ENCODE measurements at regions not wholly inside any gene's neighbourhood (a gene's known extent, or its start where the extent isn't known, plus 50 kb on each side); places are given as distances from the start of the nearest gene placed in this dataset.

GRCh38 chr3:124229836-124230235, 237.9 kb upstream of the ROPN1 start:
- H3K4me3 ChIP-seq (ENCODE audit: low read depth, poor library complexity, severe bottlenecking), result no peak overlapping the region
- WGBS, 2 donors, result 87 to 90% methylated on average over 2 of the region's 2 CpGs
- DNase-seq (ENCODE audit: low spot score in 2 of 2), result no peak
- intact Hi-C loops (cut with DNase I; ENCODE audit: low total_unique reads), result no loop called here
- TF ChIP-seq, protein P1, sequence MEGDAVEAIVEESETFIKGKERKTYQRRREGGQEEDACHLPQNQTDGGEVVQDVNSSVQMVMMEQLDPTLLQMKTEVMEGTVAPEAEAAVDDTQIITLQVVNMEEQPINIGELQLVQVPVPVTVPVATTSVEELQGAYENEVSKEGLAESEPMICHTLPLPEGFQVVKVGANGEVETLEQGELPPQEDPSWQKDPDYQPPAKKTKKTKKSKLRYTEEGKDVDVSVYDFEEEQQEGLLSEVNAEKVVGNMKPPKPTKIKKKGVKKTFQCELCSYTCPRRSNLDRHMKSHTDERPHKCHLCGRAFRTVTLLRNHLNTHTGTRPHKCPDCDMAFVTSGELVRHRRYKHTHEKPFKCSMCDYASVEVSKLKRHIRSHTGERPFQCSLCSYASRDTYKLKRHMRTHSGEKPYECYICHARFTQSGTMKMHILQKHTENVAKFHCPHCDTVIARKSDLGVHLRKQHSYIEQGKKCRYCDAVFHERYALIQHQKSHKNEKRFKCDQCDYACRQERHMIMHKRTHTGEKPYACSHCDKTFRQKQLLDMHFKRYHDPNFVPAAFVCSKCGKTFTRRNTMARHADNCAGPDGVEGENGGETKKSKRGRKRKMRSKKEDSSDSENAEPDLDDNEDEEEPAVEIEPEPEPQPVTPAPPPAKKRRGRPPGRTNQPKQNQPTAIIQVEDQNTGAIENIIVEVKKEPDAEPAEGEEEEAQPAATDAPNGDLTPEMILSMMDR (IDR thresholded peaks at IDR 0.05), result no peak
- no peak for TF ChIP-seq POLR2A (IDR thresholded peaks at IDR 0.05)

DNA sequence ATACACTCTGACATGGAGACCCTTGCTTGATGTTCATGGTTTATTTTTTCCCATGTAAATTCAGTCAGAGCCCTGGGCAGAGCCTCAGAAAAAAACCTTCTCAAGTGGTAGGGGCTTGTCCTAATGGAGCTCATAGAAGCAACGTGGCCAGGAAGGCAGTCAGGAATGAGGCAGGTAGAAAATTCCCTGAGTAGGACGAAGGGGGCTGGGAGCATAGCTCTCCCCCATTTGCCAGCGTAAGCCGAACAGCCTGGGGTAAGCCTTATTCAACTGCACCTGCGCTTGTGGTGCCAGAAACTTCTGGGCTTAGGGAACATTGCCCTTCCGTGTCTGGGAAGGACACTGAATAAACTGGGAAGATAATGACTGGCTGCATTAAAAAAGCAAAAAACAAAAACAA, 238.5 kb upstream of the ROPN1 start:
- intact Hi-C loops (cut with DNase I; ENCODE audit: low total_unique reads), result no loop called here
- DNase-seq (ENCODE audit: low spot score in 2 of 2), result no peak
- no peak overlapping the region for H3K4me3 ChIP-seq (ENCODE audit: low read depth, poor library complexity, severe bottlenecking)
- TF ChIP-seq, protein P1 (IDR thresholded peaks at IDR 0.05), result no peak
- TF ChIP-seq POLR2A (IDR thresholded peaks at IDR 0.05), result no peak
- WGBS, 2 donors, result 84 to 89% methylated on average over 6 of the region's 6 CpGs

- H3K4me3 ChIP-seq (ENCODE audit: low read depth, poor library complexity, severe bottlenecking), result no peak overlapping the region
- 71 to 73% methylated on average over 7 of the region's 7 CpGs for WGBS, 2 donors
- no peak for TF ChIP-seq POLR2A (IDR thresholded peaks at IDR 0.05)
- DNase-seq (ENCODE audit: low spot score in 2 of 2), result no peak
- intact Hi-C loops (cut with DNase I; ENCODE audit: low total_unique reads), result no loop called here
Measured at GRCh38 chr3:124230998-124231397, 239.1 kb upstream of the ROPN1 start.

- intact Hi-C loops (cut with DNase I; ENCODE audit: low total_unique reads), result no loop called here
- no peak for DNase-seq (ENCODE audit: low spot score in 2 of 2)
- H3K4me3 ChIP-seq (ENCODE audit: low read depth, poor library complexity, severe bottlenecking), result no peak overlapping the region
- TF ChIP-seq, protein P1 (IDR thresholded peaks at IDR 0.05), result no peak
- no peak for TF ChIP-seq POLR2A (IDR thresholded peaks at IDR 0.05)
- WGBS, 2 donors, result 83 to 84% methylated on average over 7 of the region's 7 CpGs
Measured at GRCh38 chr3:124234852-124235252, 242.9 kb upstream of the ROPN1 start.

DNA sequence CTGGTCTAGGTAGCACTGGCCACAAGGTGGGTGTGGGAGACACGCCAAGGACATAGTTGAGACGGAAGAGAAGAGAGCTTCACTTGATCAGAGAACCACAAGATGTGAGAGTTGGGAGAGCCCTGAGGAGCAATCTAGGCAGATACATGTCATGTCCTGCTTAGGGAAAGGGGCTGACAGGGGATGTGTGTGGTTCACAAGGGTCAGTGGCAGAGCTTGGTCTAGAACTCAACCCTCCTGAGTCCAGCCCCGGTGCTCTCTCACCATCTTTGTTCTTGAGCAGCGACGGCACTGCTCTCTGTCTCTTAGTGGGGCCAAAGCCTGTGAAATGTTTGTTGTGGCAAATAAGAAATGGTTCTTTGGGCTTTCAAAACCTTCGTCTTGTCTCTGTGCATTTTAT, 243.5 kb upstream of the ROPN1 start:
- WGBS, 2 donors, result 90 to 94% methylated on average over 6 of the region's 6 CpGs
- H3K4me3 ChIP-seq (ENCODE audit: low read depth, poor library complexity, severe bottlenecking), result no peak overlapping the region
- TF ChIP-seq, protein P1 (IDR thresholded peaks at IDR 0.05), result no peak
- no peak for TF ChIP-seq POLR2A (IDR thresholded peaks at IDR 0.05)
- DNase-seq (ENCODE audit: low spot score in 2 of 2), result no peak
- intact Hi-C loops (cut with DNase I; ENCODE audit: low total_unique reads), result no loop called here

- TF ChIP-seq, protein P1 (IDR thresholded peaks at IDR 0.05), result no peak
- TF ChIP-seq POLR2A (IDR thresholded peaks at IDR 0.05), result no peak
- WGBS, 2 donors, result 84 to 89% methylated on average over 5 of the region's 5 CpGs
- DNase-seq (ENCODE audit: low spot score in 2 of 2), result no peak
- intact Hi-C loops (cut with DNase I; ENCODE audit: low total_unique reads), result no loop called here
- no peak overlapping the region for H3K4me3 ChIP-seq (ENCODE audit: low read depth, poor library complexity, severe bottlenecking)
Measured at GRCh38 chr3:124243177-124243859, 251.4 kb upstream of the ROPN1 start.
